ENCODE measurements at regions not wholly inside any gene's neighbourhood (a gene's known extent, or its start where the extent isn't known, plus 50 kb on each side); places are given as distances from the start of the nearest gene placed in this dataset.

GRCh38 chr6:116994447-116994846 lies 117.4 kb downstream of the RFX6 start:
- TF ChIP-seq CTCF (CRISPR knock-in tag; IDR thresholded peaks at IDR 0.05) (no peak), JUN (CRISPR knock-in tag; IDR thresholded peaks at IDR 0.05) (no peak), EP300 (IDR thresholded peaks at IDR 0.05; ENCODE audit: low read depth in 2 of 2, low read length in 2 of 2) (no peak), EP300 (CRISPR knock-in tag; IDR thresholded peaks at IDR 0.05; ENCODE audit: borderline replicate concordance) (no peak), ZNF740 (CRISPR knock-in tag; IDR thresholded peaks at IDR 0.05) (no peak), PHF8 (CRISPR knock-in tag; IDR thresholded peaks at IDR 0.05) (no peak), HMGA1 (CRISPR knock-in tag; conservative IDR thresholded peaks at IDR 0.05) (no peak)

Data from HepG2 (cell line).